RWPE1 (cell line): ENCODE measurements at regions not wholly inside any gene's neighbourhood (a gene's known extent, or its start where the extent isn't known, plus 50 kb on each side); places are given as distances from the start of the nearest gene placed in this dataset.

ENCODE experiments used
- CTCF ChIA-PET: fragments of 350-600 bp; sonication (Branson Sonifier 250); formaldehyde crosslinking; extraction: SDS; loops from one replicate; lab custom pipeline; 2021; lab: Yijun Ruan, JAX
- POLR2A ChIA-PET: fragments of 400-600 bp; formaldehyde crosslinking; extraction: SDS; loops from one replicate; lab custom pipeline; 2020; ENCODE audit warnings: antibody characterized with exemption; ENCODE audit not compliant: low non-redundant PET; lab: Yijun Ruan, JAX
- DNase-seq: peaks from one replicate; pipeline ENCODE4 v3.0.0; 2012; ENCODE audit warnings: low spot score
- H3K27ac ChIP-seq: fragments of 450-650 bp; 2 replicates; pipeline ENCODE4 v1.5.1; 2017
- CTCF ChIP-seq: fragments of 450-650 bp; conservative IDR thresholded peaks from 2 replicates; pipeline ENCODE4 v1.5.1; 2017; ENCODE audit warnings: low read depth, mild to moderate bottlenecking

GRCh38 chr6:40227735-40228134, 293.5 kb upstream of the MOCS1 start:
- POLR2A ChIA-PET: no interaction called here
- DNase-seq: no peak
- no peak for TF ChIP-seq CTCF
- CTCF ChIA-PET: no interaction called here
- H3K27ac ChIP-seq: no peak overlapping the region

GRCh38 chr6:40222354-40222753, 288.1 kb upstream of the MOCS1 start:
- ChIA-PET CTCF (no interaction called here), POLR2A (no interaction called here)
- H3K27ac ChIP-seq: no peak overlapping the region
- no peak for DNase-seq
- TF ChIP-seq CTCF: no peak

GRCh38 chr6:40219799-40220198, 285.5 kb upstream of the MOCS1 start:
- DNase-seq: no peak
- H3K27ac ChIP-seq: no peak overlapping the region
- ChIA-PET CTCF (no interaction called here), POLR2A (no interaction called here)
- TF ChIP-seq CTCF: no peak

GRCh38 chr6:40210628-40211056, 276.4 kb upstream of the MOCS1 start:
- POLR2A ChIA-PET: no interaction called here
- H3K27ac ChIP-seq: no peak overlapping the region
- no peak for TF ChIP-seq CTCF
- CTCF ChIA-PET: interaction anchor here (0.6 kb wide), 1 partner anchor 22 kb away, joined by 3 read pairs; no protein-coding TSS in a partner anchor
- no peak for DNase-seq

- no peak overlapping the region for H3K27ac ChIP-seq
- DNase-seq: no peak
- TF ChIP-seq CTCF: no peak
- ChIA-PET POLR2A (no interaction called here), CTCF (no interaction called here)
Measured at GRCh38 chr6:40205801-40206200, 271.5 kb upstream of the MOCS1 start.

- ChIA-PET CTCF (no interaction called here), POLR2A (no interaction called here)
- DNase-seq: no peak
- TF ChIP-seq CTCF: no peak
- H3K27ac ChIP-seq: no peak overlapping the region
Measured at GRCh38 chr6:40205004-40205403, 270.7 kb upstream of the MOCS1 start.
